MM.1S (cell line): ENCODE measurements at regions not wholly inside any gene's neighbourhood (a gene's known extent, or its start where the extent isn't known, plus 50 kb on each side); places are given as distances from the start of the nearest gene placed in this dataset.

Experiments used
- DNase-seq: peaks from one replicate; pipeline ENCODE4 v3.0.0-alpha.2; 2015
- H2AFZ ChIP-seq: fragments of 300-600 bp; sonication (generic); 2 replicates; pipeline ENCODE4 v1.6.0; 2016; ENCODE audit warnings: antibody characterized with exemption, low read length
- H3F3A ChIP-seq: fragments of 300-600 bp; sonication (generic); 2 replicates; pipeline ENCODE4 v1.6.1; 2016; ENCODE audit warnings: mild to moderate bottlenecking, antibody characterized with exemption, low read length, moderate library complexity, mixed read lengths; ENCODE audit not compliant: insufficient read depth
- H3K27ac ChIP-seq: fragments of 300-600 bp; sonication (generic); 2 replicates; pipeline ENCODE4 v1.5.1; 2016; ENCODE audit warnings: mild to moderate bottlenecking, low read length
- H3K27me3 ChIP-seq: fragments of 300-600 bp; sonication (generic); replicated peaks from 2 replicates; pipeline ENCODE4 v1.6.0; 2016; ENCODE audit warnings: low read length; ENCODE audit not compliant: insufficient read depth
- H3K36me3 ChIP-seq: fragments of 300-600 bp; sonication (generic); replicated peaks from 2 replicates; pipeline ENCODE4 v1.6.1; 2016; ENCODE audit warnings: mild to moderate bottlenecking, low read length, mixed read lengths; ENCODE audit not compliant: insufficient read depth
- H3K4me1 ChIP-seq: fragments of 300-600 bp; sonication (generic); 2 replicates; pipeline ENCODE4 v1.6.1; 2016; ENCODE audit warnings: low read length, mixed read lengths
- H3K4me2 ChIP-seq: fragments of 300-600 bp; sonication (generic); 2 replicates; pipeline ENCODE4 v1.6.0; 2016; ENCODE audit warnings: low read depth, low read length
- H3K4me3 ChIP-seq: fragments of 300-600 bp; sonication (generic); 2 replicates; pipeline ENCODE4 v1.5.1; 2016; ENCODE audit warnings: low read length, mixed read lengths
- H3K79me2 ChIP-seq: fragments of 300-600 bp; sonication (generic); 2 replicates; pipeline ENCODE4 v1.6.1; 2016; ENCODE audit warnings: mixed run types, low read length, mixed read lengths
- H3K9ac ChIP-seq: fragments of 300-600 bp; sonication (generic); 2 replicates; pipeline ENCODE4 v1.6.1; 2016; ENCODE audit warnings: low read length, mixed read lengths
- H3K9me2 ChIP-seq: fragments of 300-600 bp; sonication (generic); replicated peaks from 2 replicates; pipeline ENCODE4 v1.6.1; 2016; ENCODE audit warnings: mild to moderate bottlenecking, low read length, mixed read lengths; ENCODE audit not compliant: insufficient read depth
- H3K9me3 ChIP-seq: fragments of 300-600 bp; sonication (generic); replicated peaks from 2 replicates; pipeline ENCODE4 v1.6.1; 2016; ENCODE audit warnings: mild to moderate bottlenecking, low read length, mixed read lengths; ENCODE audit not compliant: insufficient read depth
- H4K20me1 ChIP-seq: fragments of 300-600 bp; sonication (generic); 2 replicates; pipeline ENCODE4 v1.6.1; 2016; ENCODE audit warnings: mild to moderate bottlenecking, low read length, moderate library complexity, mixed read lengths; ENCODE audit not compliant: insufficient read depth
- CTCF ChIP-seq: fragments of 300-600 bp; sonication (generic); IDR thresholded peaks from 2 replicates; pipeline ENCODE4 v1.5.1; 2016; ENCODE audit warnings: antibody characterized with exemption, low read length, mixed read lengths
- EZH2 ChIP-seq: fragments of 300-600 bp; sonication (generic); optimal IDR thresholded peaks from 2 replicates; pipeline ENCODE3; 2017; ENCODE audit warnings: low read depth, mild to moderate bottlenecking, antibody characterized with exemption, low read length, mixed read lengths
- EZH2phosphoT487 ChIP-seq: fragments of 300-600 bp; sonication (generic); IDR thresholded peaks from 2 replicates; pipeline ENCODE4 v1.6.1; 2018; ENCODE audit warnings: antibody characterized with exemption, low read length

DNA sequence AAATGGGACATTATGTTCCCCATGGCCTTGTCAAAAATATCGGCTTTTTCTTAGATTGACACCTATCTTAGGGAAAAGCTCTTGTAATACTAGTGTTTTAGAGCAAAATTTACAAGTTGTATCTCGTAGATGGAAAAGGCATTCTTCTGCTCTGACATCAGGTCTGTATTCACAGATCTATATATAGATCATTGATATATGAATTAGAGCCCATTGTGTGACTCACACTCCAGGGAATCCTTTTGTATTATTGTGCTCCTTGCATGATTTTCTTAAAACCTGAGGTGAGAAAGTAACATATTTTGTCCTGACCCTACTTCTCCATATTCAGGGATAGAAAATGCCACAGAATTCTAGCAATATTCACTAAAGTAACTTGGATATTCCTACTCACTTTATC is 1160.8 kb upstream of the B3GALT2 start:
- H3K4me1 ChIP-seq = no peaks in the 10 kb centered on the region
- no peaks in the 10 kb centered on the region for H3F3A ChIP-seq
- H3K9me3 ChIP-seq = no peaks in the 10 kb centered on the region
- no peaks in the 10 kb centered on the region for H3K36me3 ChIP-seq
- no peaks in the 10 kb centered on the region for H4K20me1 ChIP-seq
- H2AFZ ChIP-seq = no peak overlapping the region
- H3K27me3 ChIP-seq = no peaks in the 10 kb centered on the region
- no peak overlapping the region for H3K27ac ChIP-seq
- H3K9me2 ChIP-seq = no peaks in the 10 kb centered on the region
- no peak overlapping the region for H3K4me2 ChIP-seq
- H3K4me3 ChIP-seq = no peak overlapping the region
- DNase-seq = no peak
- no peaks in the 10 kb centered on the region for H3K79me2 ChIP-seq
- no peak for TF ChIP-seq CTCF
- H3K9ac ChIP-seq = no peak overlapping the region

- Histone ChIP-seq H3F3A (no peaks in the 10 kb centered on the region), H3K36me3 (no peaks in the 10 kb centered on the region), H3K9ac (no peak overlapping the region), H3K4me2 (no peak overlapping the region), H3K79me2 (no peaks in the 10 kb centered on the region), H3K9me2 (no peaks in the 10 kb centered on the region), H3K4me3 (no peak overlapping the region), H2AFZ (no peak overlapping the region), H3K9me3 (no peaks in the 10 kb centered on the region), H3K4me1 (no peaks in the 10 kb centered on the region), H4K20me1 (no peaks in the 10 kb centered on the region), H3K27me3 (no peaks in the 10 kb centered on the region), H3K27ac (no peak overlapping the region)
- TF ChIP-seq CTCF (no peak), EZH2 (no peak), EZH2phosphoT487 (no peak)
- no peak for DNase-seq
Observed at GRCh38 chr1:194342484-194343262, 1156.3 kb upstream of the B3GALT2 start.

- no peaks in the 10 kb centered on the region for H3K36me3 ChIP-seq
- H3K9ac ChIP-seq = no peak overlapping the region
- no peak overlapping the region for H2AFZ ChIP-seq
- H3K4me3 ChIP-seq = no peak overlapping the region
- no peaks in the 10 kb centered on the region for H3K4me1 ChIP-seq
- no peak overlapping the region for H3K27ac ChIP-seq
- H3K27me3 ChIP-seq = no peaks in the 10 kb centered on the region
- H3K9me3 ChIP-seq = no peaks in the 10 kb centered on the region
- H3K79me2 ChIP-seq = no peaks in the 10 kb centered on the region
- no peaks in the 10 kb centered on the region for H4K20me1 ChIP-seq
- no peaks in the 10 kb centered on the region for H3F3A ChIP-seq
- no peaks in the 10 kb centered on the region for H3K9me2 ChIP-seq
- H3K4me2 ChIP-seq = no peak overlapping the region
- no peak for TF ChIP-seq EZH2
- no peak for DNase-seq
Observed at GRCh38 chr1:194341587-194341986, 1155.2 kb upstream of the B3GALT2 start.

- no peak overlapping the region for H3K27ac ChIP-seq
- DNase-seq = no peak
- no peak overlapping the region for H3K4me2 ChIP-seq
- TF ChIP-seq EZH2 (no peak), CTCF (no peak), EZH2phosphoT487 (no peak)
- H3K4me3 ChIP-seq = no peak overlapping the region
- no peak overlapping the region for H2AFZ ChIP-seq
- no peaks in the 10 kb centered on the region for H3K4me1 ChIP-seq
- H4K20me1 ChIP-seq = no peaks in the 10 kb centered on the region
- H3K36me3 ChIP-seq = no peaks in the 10 kb centered on the region
- H3K9me2 ChIP-seq = no peaks in the 10 kb centered on the region
- H3F3A ChIP-seq = no peaks in the 10 kb centered on the region
- no peaks in the 10 kb centered on the region for H3K9me3 ChIP-seq
- H3K79me2 ChIP-seq = no peaks in the 10 kb centered on the region
- H3K9ac ChIP-seq = no peak overlapping the region
- no peaks in the 10 kb centered on the region for H3K27me3 ChIP-seq
Observed at GRCh38 chr1:194339471-194339870, 1153.1 kb upstream of the B3GALT2 start.
